ENCODE measurements at regions not wholly inside any gene's neighbourhood (a gene's known extent, or its start where the extent isn't known, plus 50 kb on each side); places are given as distances from the start of the nearest gene placed in this dataset.

GRCh38 chr18:5639131-5639530 lies 95.3 kb upstream of the EPB41L3 start:
- Histone ChIP-seq H3K4me3 (no peak overlapping the region), H2AFZ (no peak overlapping the region), H4K20me1 (ENCODE audit: insufficient read depth) (no peaks in the 10 kb centered on the region), H3K27ac (no peak overlapping the region), H3K79me2 (ENCODE audit: low read depth) (no peaks in the 10 kb centered on the region), H3K27me3 (ENCODE audit: insufficient read depth, low read depth) (peaks cover 20% of the 10 kb centered on the region; the same call in 1 of the 2 replicates), H3K4me2 (no peak overlapping the region), H3K36me3 (ENCODE audit: low read depth) (no peaks in the 10 kb centered on the region), H3K9me2 (ENCODE audit: insufficient read depth) (no peaks in the 10 kb centered on the region; the same call in 1 of the 2 replicates), H3F3A (ENCODE audit: insufficient read depth, low read depth) (no peaks in the 10 kb centered on the region), H3K4me1 (replicated peaks; ENCODE audit: insufficient read depth) (no peaks in the 10 kb centered on the region), H3K9me3 (ENCODE audit: insufficient read depth, low read depth) (no peaks in the 10 kb centered on the region)
- intact Hi-C loops (cut with micrococcal nuclease; ENCODE audit: unreplicated experiment) = no loop called here
- no TSS peak for BruUV-seq (replicated peaks)
- ChIA-PET POLR2A (ENCODE audit: unreplicated experiment) (no interaction called here), CTCF (no interaction called here)
- no peak for DNase-seq
- TF ChIP-seq CTCF (conservative IDR thresholded peaks at IDR 0.05) (no peak), EZH2 (IDR thresholded peaks at IDR 0.05; ENCODE audit: low read depth) (no peak)

- CTCF ChIA-PET = no interaction called here
- POLR2A ChIA-PET (ENCODE audit: unreplicated experiment) = no interaction called here
- Histone ChIP-seq H3K9me2 (ENCODE audit: insufficient read depth) (no peaks in the 10 kb centered on the region; the same call in 1 of the 2 replicates), H3K4me3 (no peak overlapping the region), H3K4me2 (no peak overlapping the region), H3F3A (ENCODE audit: insufficient read depth, low read depth) (no peaks in the 10 kb centered on the region), H3K9me3 (ENCODE audit: insufficient read depth, low read depth) (no peaks in the 10 kb centered on the region), H3K36me3 (ENCODE audit: low read depth) (no peaks in the 10 kb centered on the region), H2AFZ (no peak overlapping the region), H3K27me3 (ENCODE audit: insufficient read depth, low read depth) (peaks cover 6% of the 10 kb centered on the region; the same call in 1 of the 2 replicates), H3K79me2 (ENCODE audit: low read depth) (no peaks in the 10 kb centered on the region), H3K27ac (no peak overlapping the region), H4K20me1 (ENCODE audit: insufficient read depth) (no peaks in the 10 kb centered on the region), H3K4me1 (replicated peaks; ENCODE audit: insufficient read depth) (no peaks in the 10 kb centered on the region)
- TF ChIP-seq CTCF (conservative IDR thresholded peaks at IDR 0.05) = no peak
- no peak for TF ChIP-seq EZH2 (IDR thresholded peaks at IDR 0.05; ENCODE audit: low read depth)
- DNase-seq = no peak
- intact Hi-C loops (cut with micrococcal nuclease; ENCODE audit: unreplicated experiment) = no loop called here
- no TSS peak for BruUV-seq (replicated peaks)
Observed at GRCh38 chr18:5632041-5632440, 88.2 kb upstream of the EPB41L3 start.

- ChIA-PET POLR2A (ENCODE audit: unreplicated experiment) (no interaction called here), CTCF (no interaction called here)
Observed at GRCh38 chr18:5630900-5631413, 87.2 kb upstream of the EPB41L3 start.

More at GRCh38 chr18:5630900-5631413, 87.2 kb upstream of the EPB41L3 start:
- Histone ChIP-seq H3K4me3 (no peak overlapping the region), H3F3A (ENCODE audit: insufficient read depth, low read depth) (no peaks in the 10 kb centered on the region), H3K9me3 (ENCODE audit: insufficient read depth, low read depth) (no peaks in the 10 kb centered on the region), H4K20me1 (ENCODE audit: insufficient read depth) (no peaks in the 10 kb centered on the region), H3K4me2 (no peak overlapping the region), H3K4me1 (replicated peaks; ENCODE audit: insufficient read depth) (no peaks in the 10 kb centered on the region), H3K9me2 (ENCODE audit: insufficient read depth) (no peaks in the 10 kb centered on the region; the same call in 1 of the 2 replicates), H3K27ac (no peak overlapping the region), H3K36me3 (ENCODE audit: low read depth) (no peaks in the 10 kb centered on the region), H3K27me3 (ENCODE audit: insufficient read depth, low read depth) (no peaks in the 10 kb centered on the region), H2AFZ (no peak overlapping the region), H3K79me2 (ENCODE audit: low read depth) (no peaks in the 10 kb centered on the region)
- intact Hi-C loops (cut with micrococcal nuclease; ENCODE audit: unreplicated experiment) = no loop called here
- BruUV-seq (replicated peaks) = no TSS peak
- no peak for DNase-seq
- TF ChIP-seq CTCF (conservative IDR thresholded peaks at IDR 0.05) (no peak), EZH2 (IDR thresholded peaks at IDR 0.05; ENCODE audit: low read depth) (no peak)
